ENCODE measurements at regions not wholly inside any gene's neighbourhood (a gene's known extent, or its start where the extent isn't known, plus 50 kb on each side); places are given as distances from the start of the nearest gene placed in this dataset.

GRCh38 chr18:51417643-51418483 lies 220.4 kb upstream of the MEX3C start (continued):
- TF ChIP-seq CHD7 (IDR thresholded peaks at IDR 0.05; ENCODE audit: insufficient replicate concordance, low read length) (peak; percentile 73), PHF8 (conservative IDR thresholded peaks at IDR 0.05; ENCODE audit: low read depth, low read length) (no peak), KDM1A (IDR thresholded peaks at IDR 0.05; ENCODE audit: borderline replicate concordance, low read length) (0 out of 2 replicates have a peak, but pooled peaks have one; percentile 7), ASH2L (IDR thresholded peaks at IDR 0.05; ENCODE audit: low read length) (peak; percentile 71), RXRA (IDR thresholded peaks at IDR 0.05; ENCODE audit: insufficient read depth, low read depth, low read length) (no peak), FOSL1 (IDR thresholded peaks at IDR 0.05; ENCODE audit: insufficient read depth, low read depth, low read length) (no peak), JUN (IDR thresholded peaks at IDR 0.05; ENCODE audit: low read depth, low read length) (no peak), TAF1 (IDR thresholded peaks at IDR 0.05; ENCODE audit: low read depth, low read length) (peak; percentile 68; the same call in 1 of the 2 replicates), RAD21 (IDR thresholded peaks at IDR 0.05 in 1 of 2, conservative IDR thresholded peaks at IDR 0.05 in 1 of 2; ENCODE audit: low read depth in 2 of 2, low read length in 2 of 2) (peak; percentile 14 to 26; a peak in 1 of 4 replicates)
